ENCODE measurements at regions not wholly inside any gene's neighbourhood (a gene's known extent, or its start where the extent isn't known, plus 50 kb on each side); places are given as distances from the start of the nearest gene placed in this dataset.

- TF ChIP-seq, protein P1, sequence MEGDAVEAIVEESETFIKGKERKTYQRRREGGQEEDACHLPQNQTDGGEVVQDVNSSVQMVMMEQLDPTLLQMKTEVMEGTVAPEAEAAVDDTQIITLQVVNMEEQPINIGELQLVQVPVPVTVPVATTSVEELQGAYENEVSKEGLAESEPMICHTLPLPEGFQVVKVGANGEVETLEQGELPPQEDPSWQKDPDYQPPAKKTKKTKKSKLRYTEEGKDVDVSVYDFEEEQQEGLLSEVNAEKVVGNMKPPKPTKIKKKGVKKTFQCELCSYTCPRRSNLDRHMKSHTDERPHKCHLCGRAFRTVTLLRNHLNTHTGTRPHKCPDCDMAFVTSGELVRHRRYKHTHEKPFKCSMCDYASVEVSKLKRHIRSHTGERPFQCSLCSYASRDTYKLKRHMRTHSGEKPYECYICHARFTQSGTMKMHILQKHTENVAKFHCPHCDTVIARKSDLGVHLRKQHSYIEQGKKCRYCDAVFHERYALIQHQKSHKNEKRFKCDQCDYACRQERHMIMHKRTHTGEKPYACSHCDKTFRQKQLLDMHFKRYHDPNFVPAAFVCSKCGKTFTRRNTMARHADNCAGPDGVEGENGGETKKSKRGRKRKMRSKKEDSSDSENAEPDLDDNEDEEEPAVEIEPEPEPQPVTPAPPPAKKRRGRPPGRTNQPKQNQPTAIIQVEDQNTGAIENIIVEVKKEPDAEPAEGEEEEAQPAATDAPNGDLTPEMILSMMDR (IDR thresholded peaks at IDR 0.05) = no peak
- TF ChIP-seq ZFX (IDR thresholded peaks at IDR 0.05; ENCODE audit: borderline replicate concordance) = no peak
Observed at GRCh38 chr4:100246697-100247096, 56.4 kb upstream of the DDIT4L start.
